RWPE2 (cell line): ENCODE measurements at regions not wholly inside any gene's neighbourhood (a gene's known extent, or its start where the extent isn't known, plus 50 kb on each side); places are given as distances from the start of the nearest gene placed in this dataset.
"Not testable (repeated sequence)": the region's sequence is repeated elsewhere in the genome, so short reads cannot be mapped to it uniquely, and the experiment has no call there.

ENCODE experiments used
- ATAC-seq: fragments of 200-7000 bp; cut with Tn5 transposase; 3 replicates; pipeline ENCODE4 v1.9.1; 2021; ENCODE audit warnings: low read depth
- DNase-seq: peaks from one replicate; pipeline ENCODE4 v3.0.0-alpha.2; 2020; ENCODE audit warnings: low spot score
- H3K27ac ChIP-seq: fragments of 450-650 bp; 2 replicates; pipeline ENCODE4 v1.5.1; 2017; ENCODE audit warnings: mild to moderate bottlenecking; ENCODE audit not compliant: poor library complexity, severe bottlenecking
- H3K27me3 ChIP-seq: fragments of 250-450 bp; sonication (Bioruptor Pico); 2 replicates; pipeline ENCODE4 v1.5.1; 2021; ENCODE audit warnings: mild to moderate bottlenecking, moderate library complexity; ENCODE audit not compliant: insufficient read depth, poor library complexity, severe bottlenecking
- H3K36me3 ChIP-seq: fragments of 250-450 bp; sonication (Bioruptor Pico); 2 replicates; pipeline ENCODE4 v1.5.1; 2020; ENCODE audit warnings: low read depth, mild to moderate bottlenecking, moderate library complexity
- H3K4me1 ChIP-seq: fragments of 250-450 bp; sonication (Bioruptor Pico); 2 replicates; pipeline ENCODE4 v1.5.1; 2021; ENCODE audit warnings: mild to moderate bottlenecking, moderate library complexity; ENCODE audit not compliant: insufficient read depth, poor library complexity, severe bottlenecking
- H3K4me3 ChIP-seq: fragments of 250-450 bp; sonication (Bioruptor Pico); 2 replicates; pipeline ENCODE4 v1.5.1; 2021; ENCODE audit warnings: mild to moderate bottlenecking, moderate library complexity; ENCODE audit not compliant: severe bottlenecking
- H3K9me3 ChIP-seq: fragments of 250-450 bp; sonication (Bioruptor Pico); 2 replicates; pipeline ENCODE4 v1.5.1; 2021; ENCODE audit warnings: mild to moderate bottlenecking, moderate library complexity; ENCODE audit not compliant: severe bottlenecking
- TF ChIP-seq, protein P1 (sequence below): fragments of 450-650 bp; IDR thresholded peaks from one replicate; pipeline ENCODE4 v1.5.1; 2017; ENCODE audit warnings: mild to moderate bottlenecking, moderate library complexity; ENCODE audit not compliant: poor library complexity, severe bottlenecking

- Histone ChIP-seq H3K27ac (no peak overlapping the region), H3K4me3 (no peak overlapping the region), H3K27me3 (no peaks in the 10 kb centered on the region), H3K36me3 (no peaks in the 10 kb centered on the region), H3K4me1 (peaks cover 9% of the 10 kb centered on the region), H3K9me3 (no peaks in the 10 kb centered on the region)
- no peak for ATAC-seq
- TF ChIP-seq, protein P1, sequence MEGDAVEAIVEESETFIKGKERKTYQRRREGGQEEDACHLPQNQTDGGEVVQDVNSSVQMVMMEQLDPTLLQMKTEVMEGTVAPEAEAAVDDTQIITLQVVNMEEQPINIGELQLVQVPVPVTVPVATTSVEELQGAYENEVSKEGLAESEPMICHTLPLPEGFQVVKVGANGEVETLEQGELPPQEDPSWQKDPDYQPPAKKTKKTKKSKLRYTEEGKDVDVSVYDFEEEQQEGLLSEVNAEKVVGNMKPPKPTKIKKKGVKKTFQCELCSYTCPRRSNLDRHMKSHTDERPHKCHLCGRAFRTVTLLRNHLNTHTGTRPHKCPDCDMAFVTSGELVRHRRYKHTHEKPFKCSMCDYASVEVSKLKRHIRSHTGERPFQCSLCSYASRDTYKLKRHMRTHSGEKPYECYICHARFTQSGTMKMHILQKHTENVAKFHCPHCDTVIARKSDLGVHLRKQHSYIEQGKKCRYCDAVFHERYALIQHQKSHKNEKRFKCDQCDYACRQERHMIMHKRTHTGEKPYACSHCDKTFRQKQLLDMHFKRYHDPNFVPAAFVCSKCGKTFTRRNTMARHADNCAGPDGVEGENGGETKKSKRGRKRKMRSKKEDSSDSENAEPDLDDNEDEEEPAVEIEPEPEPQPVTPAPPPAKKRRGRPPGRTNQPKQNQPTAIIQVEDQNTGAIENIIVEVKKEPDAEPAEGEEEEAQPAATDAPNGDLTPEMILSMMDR: no peak
- DNase-seq: no peak
These were observed 96.2 kb upstream of the SVIL start for GRCh38 chr10:29730969-29731368.

DNA sequence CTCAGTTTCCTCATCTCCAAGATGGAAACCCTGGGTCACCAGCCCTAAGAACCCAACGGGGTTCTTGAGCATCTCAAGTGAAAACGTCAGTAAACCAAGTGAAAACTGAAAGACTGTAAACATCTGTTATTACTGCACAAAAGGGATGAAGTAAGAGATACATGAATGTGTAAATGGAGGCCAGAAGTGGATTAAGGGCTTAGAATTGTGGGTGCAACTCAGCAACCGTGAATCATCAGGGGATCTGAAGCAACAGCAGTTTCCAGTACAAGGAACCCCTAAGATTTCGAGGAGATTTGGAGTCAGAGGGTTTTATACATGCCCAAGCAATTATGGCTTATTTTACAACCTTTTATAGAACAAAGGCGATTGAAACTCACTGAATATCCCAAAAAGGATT, 95.7 kb upstream of the SVIL start:
- peaks cover 9% of the 10 kb centered on the region for H3K4me1 ChIP-seq
- ATAC-seq (no peak), DNase-seq (no peak)
- H3K4me3 ChIP-seq: no peak overlapping the region
- no peak overlapping the region for H3K27ac ChIP-seq
- TF ChIP-seq, protein P1: no peak
- no peaks in the 10 kb centered on the region for H3K36me3 ChIP-seq
- no peaks in the 10 kb centered on the region for H3K9me3 ChIP-seq
- no peaks in the 10 kb centered on the region for H3K27me3 ChIP-seq

DNA sequence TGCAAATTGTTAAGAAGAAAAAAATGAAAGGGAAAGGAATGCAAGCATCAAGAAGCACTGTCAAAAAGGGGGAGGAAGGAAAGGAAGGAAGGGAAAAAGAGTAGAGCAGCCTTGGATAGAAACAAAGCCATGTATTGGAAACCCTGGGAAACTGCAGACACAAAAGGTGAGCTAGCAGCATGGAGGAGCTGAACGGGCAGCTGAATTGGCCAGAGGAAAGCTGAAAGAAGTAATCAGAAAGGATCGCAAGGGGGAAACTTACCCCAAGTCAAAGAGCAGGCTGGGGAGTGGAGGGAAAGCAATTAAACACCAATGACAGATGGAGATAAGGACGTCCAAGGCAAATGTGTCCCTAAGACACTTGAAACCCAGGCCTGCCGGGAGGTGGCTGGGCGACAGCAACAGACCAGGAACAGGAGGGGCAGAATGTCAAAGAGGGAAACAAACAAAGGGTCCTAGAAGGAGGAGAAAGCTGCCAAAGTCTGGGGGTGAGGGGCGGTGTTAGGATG, 93.8 kb upstream of the SVIL start:
- Histone ChIP-seq H3K4me3 (no peak overlapping the region), H3K4me1 (no peaks in the 10 kb centered on the region), H3K36me3 (no peaks in the 10 kb centered on the region), H3K27me3 (no peaks in the 10 kb centered on the region), H3K27ac (no peak overlapping the region), H3K9me3 (no peaks in the 10 kb centered on the region)
- TF ChIP-seq, protein P1: no peak
- ATAC-seq (no peak), DNase-seq (no peak)

- not testable (repeated sequence) for ATAC-seq, DNase-seq, H3K9me3 ChIP-seq, H3K4me1 ChIP-seq, H3K27me3 ChIP-seq, H3K4me3 ChIP-seq, H3K27ac ChIP-seq, H3K36me3 ChIP-seq
These were observed 91.2 kb upstream of the SVIL start for GRCh38 chr10:29725927-29726326.

GRCh38 chr10:29725133-29725720, 90.5 kb upstream of the SVIL start:
- no peaks in the 10 kb centered on the region for H3K27me3 ChIP-seq
- peaks cover 10% of the 10 kb centered on the region; the same call in 1 of the 2 replicates for H3K36me3 ChIP-seq
- DNase-seq: no peak
- H3K27ac ChIP-seq: no peak overlapping the region
- H3K4me3 ChIP-seq: no peak overlapping the region
- TF ChIP-seq, protein P1: no peak
- H3K9me3 ChIP-seq: peaks cover 11% of the 10 kb centered on the region
- no peaks in the 10 kb centered on the region for H3K4me1 ChIP-seq
- no peak for ATAC-seq
